GM12874 (cell line): ENCODE measurements at regions not wholly inside any gene's neighbourhood (a gene's known extent, or its start where the extent isn't known, plus 50 kb on each side); places are given as distances from the start of the nearest gene placed in this dataset.

Experiments used
- CTCF ChIP-seq: IDR thresholded peaks from 2 replicates; pipeline ENCODE4 v1.5.1; 2011; ENCODE audit warnings: low read depth, mild to moderate bottlenecking, control low read depth, low read length, moderate library complexity; ENCODE audit not compliant: insufficient read depth

GRCh38 chr4:181611946-181612600, 631.1 kb upstream of the TENM3 start:
- TF ChIP-seq CTCF: no peak

GRCh38 chr4:181613200-181613599, 630.0 kb upstream of the TENM3 start:
- TF ChIP-seq CTCF: no peak

GRCh38 chr4:181618038-181618618, 625.1 kb upstream of the TENM3 start:
- TF ChIP-seq CTCF: no peak

GRCh38 chr4:181618896-181619295, 624.3 kb upstream of the TENM3 start:
- TF ChIP-seq CTCF: no peak

- TF ChIP-seq CTCF: no peak
Observed at GRCh38 chr4:181619651-181620050, 623.6 kb upstream of the TENM3 start.

- no peak for TF ChIP-seq CTCF
Observed at GRCh38 chr4:181637186-181638105, 605.8 kb upstream of the TENM3 start.

GRCh38 chr4:181643466-181643865, 599.7 kb upstream of the TENM3 start:
- no peak for TF ChIP-seq CTCF
